Keratinocyte (primary cell): ENCODE measurements at regions not wholly inside any gene's neighbourhood (a gene's known extent, or its start where the extent isn't known, plus 50 kb on each side); places are given as distances from the start of the nearest gene placed in this dataset.

ENCODE experiments used
- CTCF ChIP-seq, 3 experiments: IDR thresholded peaks in 1 of 3; conservative IDR thresholded peaks in 1 of 3; optimal IDR thresholded peaks in 1 of 3; 2 replicates in 2 of 3; 3 replicates in 1 of 3; pipeline versions ENCODE3 to v1.5.1; 2011; ENCODE audit warnings: low read length in 3 of 3, mild to moderate bottlenecking in 3 of 3, moderate library complexity in 2 of 3, control low read depth in 1 of 3, inconsistent platforms in 1 of 3; ENCODE audit not compliant: insufficient read depth in 2 of 3; ENCODE audit errors: extremely low read depth in 1 of 3
- EZH2 ChIP-seq: IDR thresholded peaks from one replicate; pipeline ENCODE4 v1.6.1; 2012; ENCODE audit warnings: inconsistent platforms, mild to moderate bottlenecking, low read length, moderate library complexity

GRCh38 chr13:97569841-97570240 lies 135.9 kb downstream of the RAP2A start:
- no peak for TF ChIP-seq CTCF (optimal IDR thresholded peaks at IDR 0.05 in 1 of 3, IDR thresholded peaks at IDR 0.05 in 1 of 3, conservative IDR thresholded peaks at IDR 0.05 in 1 of 3; ENCODE audit: extremely low read depth in 1 of 3, insufficient read depth in 2 of 3, low read length in 3 of 3)
- no peak for TF ChIP-seq EZH2
